ENCODE measurements at regions not wholly inside any gene's neighbourhood (a gene's known extent, or its start where the extent isn't known, plus 50 kb on each side); places are given as distances from the start of the nearest gene placed in this dataset.

- no peak for DNase-seq (ENCODE audit: insufficient read length, low spot score)
- FAIRE-seq = no peak
- TF ChIP-seq CTCF (IDR thresholded peaks at IDR 0.05; ENCODE audit: insufficient read depth, missing control alignments) = no peak
Measured at GRCh38 chr4:138800421-138800820, 215.2 kb upstream of the NOCT start.

- no peak for DNase-seq (ENCODE audit: insufficient read length, low spot score)
- FAIRE-seq = no peak
- TF ChIP-seq CTCF (IDR thresholded peaks at IDR 0.05; ENCODE audit: insufficient read depth, missing control alignments) = no peak
Measured at GRCh38 chr4:138798404-138798803, 217.2 kb upstream of the NOCT start.

GRCh38 chr4:138797646-138798045 is 217.9 kb upstream of the NOCT start:
- no peak for FAIRE-seq

GRCh38 chr4:138796761-138797160 is 218.8 kb upstream of the NOCT start:
- FAIRE-seq = no peak
- TF ChIP-seq CTCF (IDR thresholded peaks at IDR 0.05; ENCODE audit: insufficient read depth, missing control alignments) = no peak
- no peak for DNase-seq (ENCODE audit: insufficient read length, low spot score)

More at GRCh38 chr4:138797646-138798045, 217.9 kb upstream of the NOCT start:
- no peak for DNase-seq (ENCODE audit: insufficient read length, low spot score)
- TF ChIP-seq CTCF (IDR thresholded peaks at IDR 0.05; ENCODE audit: insufficient read depth, missing control alignments) = no peak

- DNase-seq (ENCODE audit: insufficient read length, low spot score) (no peak), FAIRE-seq (no peak)
- TF ChIP-seq CTCF (IDR thresholded peaks at IDR 0.05; ENCODE audit: insufficient read depth, missing control alignments) = no peak
Measured at GRCh38 chr4:138790706-138791340, 224.8 kb upstream of the NOCT start.

GRCh38 chr4:138789796-138790195 is 225.8 kb upstream of the NOCT start:
- FAIRE-seq = no peak
- no peak for TF ChIP-seq CTCF (IDR thresholded peaks at IDR 0.05; ENCODE audit: insufficient read depth, missing control alignments)
- DNase-seq (ENCODE audit: insufficient read length, low spot score) = no peak

GRCh38 chr4:138788857-138789256 is 226.7 kb upstream of the NOCT start:
- TF ChIP-seq CTCF (IDR thresholded peaks at IDR 0.05; ENCODE audit: insufficient read depth, missing control alignments) = no peak
- FAIRE-seq (no peak), DNase-seq (ENCODE audit: insufficient read length, low spot score) (no peak)
